Activated CD8-positive, alpha-beta memory T cell treated with anti-CD3 and anti-CD28 coated beads for 36 hours (primary cell): ENCODE measurements at regions not wholly inside any gene's neighbourhood (a gene's known extent, or its start where the extent isn't known, plus 50 kb on each side); places are given as distances from the start of the nearest gene placed in this dataset.

Experiments used
- CTCF ChIA-PET: fragments of 350-600 bp; sonication (Branson Sonifier 250); formaldehyde crosslinking; loops from one replicate; lab custom pipeline; 2021; ENCODE audit warnings: antibody characterized with exemption; lab: Charles Lee
- POLR2A ChIA-PET: fragments of 350-600 bp; sonication (Branson Sonifier 250); formaldehyde crosslinking; loops from one replicate; lab custom pipeline; 2021; ENCODE audit warnings: antibody characterized with exemption; lab: Charles Lee

DNA sequence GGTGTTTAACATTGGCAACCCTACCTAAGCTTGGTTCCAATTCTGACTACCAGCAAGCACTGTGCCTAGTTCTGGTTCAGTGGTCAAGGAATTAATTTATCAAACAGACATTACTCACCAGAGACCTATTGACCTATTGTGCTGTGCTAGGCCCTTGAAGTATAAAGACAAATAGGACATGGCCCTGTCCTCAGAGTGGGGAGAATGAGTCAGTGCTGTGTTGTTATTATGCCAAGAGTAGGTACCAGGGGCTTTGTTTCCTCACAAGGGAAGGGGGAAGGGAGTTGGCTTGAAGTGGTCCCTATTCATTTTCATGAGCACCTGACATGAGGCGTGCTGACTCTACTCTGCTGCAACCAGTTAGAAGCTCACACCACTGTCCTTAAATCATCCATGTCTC is 62.6 kb upstream of the PLPP4 start:
- ChIA-PET CTCF (no interaction called here), POLR2A (no interaction called here)

GRCh38 chr10:120396228-120396627 is 60.8 kb upstream of the PLPP4 start:
- ChIA-PET CTCF (no interaction called here), POLR2A (no interaction called here)

DNA sequence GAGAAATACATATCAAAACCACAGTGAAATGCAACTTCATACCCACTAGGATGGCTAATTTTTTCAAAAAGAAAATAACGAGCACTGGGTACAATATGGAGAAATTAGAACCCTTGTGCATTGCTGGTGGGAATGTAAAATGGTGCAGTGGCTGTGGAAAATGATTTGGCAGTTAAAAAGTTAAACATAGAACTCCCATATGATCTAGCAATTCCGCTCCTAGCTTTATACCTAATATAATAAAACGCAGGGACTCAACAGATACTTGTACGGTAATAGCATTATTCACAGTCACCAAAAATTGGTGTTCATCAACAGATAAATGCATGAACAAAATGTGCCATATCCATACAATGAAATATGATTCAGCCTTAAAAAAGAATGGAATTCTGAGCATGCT is 58.8 kb upstream of the PLPP4 start:
- CTCF ChIA-PET: no interaction called here
- POLR2A ChIA-PET: no interaction called here

DNA sequence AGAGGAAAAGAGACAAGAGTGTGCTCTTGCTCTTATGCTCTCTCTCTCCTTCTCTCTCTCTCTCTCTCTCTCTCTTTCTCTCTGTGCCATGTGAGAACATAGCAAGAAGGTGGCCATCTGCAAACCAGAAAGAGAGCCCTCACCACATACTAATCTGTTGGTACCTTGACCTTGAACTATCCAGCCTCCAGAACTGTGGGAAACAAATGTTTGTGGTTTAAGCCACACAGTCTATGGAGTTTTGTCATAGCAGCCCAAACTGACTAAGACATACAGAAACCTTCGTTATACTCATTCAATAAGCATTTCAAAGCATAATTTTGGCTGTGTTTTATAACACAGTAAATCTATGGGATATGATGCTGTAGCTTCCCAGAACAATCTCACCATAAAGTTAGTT is 56.4 kb upstream of the PLPP4 start:
- POLR2A ChIA-PET: no interaction called here
- CTCF ChIA-PET: no interaction called here

- CTCF ChIA-PET: no interaction called here
- POLR2A ChIA-PET: no interaction called here
Observed at GRCh38 chr10:120402147-120402766, 54.8 kb upstream of the PLPP4 start.

GRCh38 chr10:120403109-120403508 is 53.9 kb upstream of the PLPP4 start:
- CTCF ChIA-PET: no interaction called here

GRCh38 chr10:120406376-120406775 is 50.7 kb upstream of the PLPP4 start:
- POLR2A ChIA-PET: no interaction called here

More at GRCh38 chr10:120403109-120403508, 53.9 kb upstream of the PLPP4 start:
- POLR2A ChIA-PET: no interaction called here

More at GRCh38 chr10:120406376-120406775, 50.7 kb upstream of the PLPP4 start:
- CTCF ChIA-PET: no interaction called here
